NCI-H1092 treated with DMSO at 0.1 percent for 48 hours (cell line): ENCODE measurements at regions not wholly inside any gene's neighbourhood (a gene's known extent, or its start where the extent isn't known, plus 50 kb on each side); places are given as distances from the start of the nearest gene placed in this dataset.

Source experiments
- DNase-seq: peaks from one replicate; lab custom pipeline; 2025; lab: John Stamatoyannopoulos, UW

- no peak for DNase-seq
These were observed 49.9 kb downstream of the CHRM3 start for GRCh38 chr1:239436286-239436685.

- DNase-seq = no peak
These were observed 51.5 kb downstream of the CHRM3 start for GRCh38 chr1:239437822-239438221.

- DNase-seq = no peak
These were observed 52.5 kb downstream of the CHRM3 start for GRCh38 chr1:239438891-239439290.

- no peak for DNase-seq
These were observed 57.0 kb downstream of the CHRM3 start for GRCh38 chr1:239443361-239443760.

GRCh38 chr1:239446611-239447010 lies 60.2 kb downstream of the CHRM3 start:
- no peak for DNase-seq

- DNase-seq = no peak
These were observed 62.5 kb downstream of the CHRM3 start for GRCh38 chr1:239448911-239449310.

GRCh38 chr1:239455743-239456142 lies 69.4 kb downstream of the CHRM3 start:
- DNase-seq = no peak

- DNase-seq = no peak
These were observed 70.4 kb downstream of the CHRM3 start for GRCh38 chr1:239456788-239457187.

- no peak for DNase-seq
These were observed 71.2 kb downstream of the CHRM3 start for GRCh38 chr1:239457491-239458143.

GRCh38 chr1:239458144-239458500 lies 71.8 kb downstream of the CHRM3 start:
- DNase-seq = no peak

- no peak for DNase-seq
These were observed 81.4 kb downstream of the CHRM3 start for GRCh38 chr1:239467730-239468129.

- no peak for DNase-seq
These were observed 91.7 kb downstream of the CHRM3 start for GRCh38 chr1:239478069-239478468.

GRCh38 chr1:239483391-239483790 lies 97.0 kb downstream of the CHRM3 start:
- no peak for DNase-seq

GRCh38 chr1:239493811-239494414 lies 107.5 kb downstream of the CHRM3 start:
- DNase-seq = no peak

- no peak for DNase-seq
These were observed 118.7 kb downstream of the CHRM3 start for GRCh38 chr1:239505094-239505493.

GRCh38 chr1:239507826-239508225 lies 121.5 kb downstream of the CHRM3 start:
- DNase-seq = no peak

GRCh38 chr1:239511875-239512274 lies 125.5 kb downstream of the CHRM3 start:
- no peak for DNase-seq

GRCh38 chr1:239516579-239516978 lies 130.2 kb downstream of the CHRM3 start:
- no peak for DNase-seq

GRCh38 chr1:239526391-239526790 lies 140.0 kb downstream of the CHRM3 start:
- no peak for DNase-seq

- no peak for DNase-seq
These were observed 140.8 kb downstream of the CHRM3 start for GRCh38 chr1:239527051-239527693.

- no peak for DNase-seq
These were observed 149.9 kb downstream of the CHRM3 start for GRCh38 chr1:239536165-239536849.

- no peak for DNase-seq
These were observed 151.4 kb downstream of the CHRM3 start for GRCh38 chr1:239537795-239538194.
